Stimulated activated CD8-positive, alpha-beta memory T cell treated with anti-CD3 and anti-CD28 coated beads, Interleukin-2, amount 100 ng/mL, for 1 hour (primary cell): ENCODE measurements at regions not wholly inside any gene's neighbourhood (a gene's known extent, or its start where the extent isn't known, plus 50 kb on each side); places are given as distances from the start of the nearest gene placed in this dataset.
"Not testable (repeated sequence)": the region's sequence is repeated elsewhere in the genome, so short reads cannot be mapped to it uniquely, and the experiment has no call there.

Source experiments
- DNase-seq, 2 donors: peaks; one replicate each; pipeline ENCODE4 v3.0.0-alpha.2; 2020; ENCODE audit warnings: low read depth in 2 of 2

GRCh38 chrX:1103360-1103759, 109.1 kb downstream of the CRLF2 start:
- DNase-seq = no peak

DNA sequence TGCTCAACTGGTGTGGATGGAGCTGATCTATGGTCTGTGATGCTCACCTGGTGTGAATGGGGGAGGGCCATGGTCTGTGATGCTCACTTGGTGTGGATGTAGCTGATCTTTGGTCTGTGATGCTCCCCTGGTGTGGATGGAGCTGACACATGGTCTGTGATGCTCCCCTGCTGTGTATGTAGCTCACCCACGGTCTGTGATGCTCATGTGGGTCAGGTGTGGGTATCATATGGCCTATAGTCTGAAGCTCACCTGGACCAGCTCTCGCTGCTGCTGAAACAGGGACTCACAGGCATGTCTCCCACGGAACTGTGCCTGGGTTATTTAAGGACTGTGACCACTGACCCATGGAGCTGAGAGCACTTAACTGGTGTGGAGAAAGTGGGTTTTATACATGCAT, 109.7 kb downstream of the CRLF2 start:
- no peak for DNase-seq

DNA sequence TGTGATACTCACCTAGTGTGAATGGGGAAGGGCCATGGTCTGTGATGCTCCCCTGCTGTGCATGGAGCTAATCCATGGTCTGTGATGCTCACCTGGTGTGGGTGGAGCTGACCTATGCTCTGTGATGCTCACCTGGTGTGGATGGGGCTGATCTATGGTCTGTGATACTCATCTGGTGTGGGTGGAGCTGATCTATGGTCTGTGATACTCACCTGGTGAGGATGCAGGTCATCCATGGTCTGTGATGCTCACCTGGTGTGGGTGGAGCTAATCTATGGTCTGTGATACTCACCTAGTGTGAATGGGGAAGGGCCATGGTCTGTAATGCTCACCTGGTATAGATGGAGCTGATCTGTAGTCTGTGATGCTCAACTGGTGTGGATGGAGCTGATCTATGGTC, 110.2 kb downstream of the CRLF2 start:
- DNase-seq = not testable (repeated sequence)

GRCh38 chrX:1099146-1099770, 113.2 kb downstream of the CRLF2 start:
- no peak for DNase-seq

DNA sequence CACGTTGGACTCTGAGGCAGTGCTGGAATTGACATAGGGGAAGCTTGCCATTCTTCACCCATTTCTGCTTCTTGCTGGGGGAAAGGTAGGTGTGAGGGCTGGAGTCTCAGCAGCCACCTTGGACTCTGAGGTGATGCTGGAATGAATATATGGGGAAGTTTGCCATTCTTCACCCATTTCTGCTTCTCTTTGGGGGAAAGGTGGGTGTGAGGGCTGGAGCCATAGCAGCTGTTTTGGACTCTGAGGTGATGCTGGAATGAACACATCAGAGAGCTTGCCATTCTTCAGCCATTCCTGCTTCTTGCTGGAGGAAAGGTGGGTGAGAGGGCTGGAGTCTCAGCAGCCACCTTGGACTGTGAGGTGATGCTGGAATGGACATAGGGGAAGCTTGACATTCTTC, 115.1 kb downstream of the CRLF2 start:
- DNase-seq = no peak

DNA sequence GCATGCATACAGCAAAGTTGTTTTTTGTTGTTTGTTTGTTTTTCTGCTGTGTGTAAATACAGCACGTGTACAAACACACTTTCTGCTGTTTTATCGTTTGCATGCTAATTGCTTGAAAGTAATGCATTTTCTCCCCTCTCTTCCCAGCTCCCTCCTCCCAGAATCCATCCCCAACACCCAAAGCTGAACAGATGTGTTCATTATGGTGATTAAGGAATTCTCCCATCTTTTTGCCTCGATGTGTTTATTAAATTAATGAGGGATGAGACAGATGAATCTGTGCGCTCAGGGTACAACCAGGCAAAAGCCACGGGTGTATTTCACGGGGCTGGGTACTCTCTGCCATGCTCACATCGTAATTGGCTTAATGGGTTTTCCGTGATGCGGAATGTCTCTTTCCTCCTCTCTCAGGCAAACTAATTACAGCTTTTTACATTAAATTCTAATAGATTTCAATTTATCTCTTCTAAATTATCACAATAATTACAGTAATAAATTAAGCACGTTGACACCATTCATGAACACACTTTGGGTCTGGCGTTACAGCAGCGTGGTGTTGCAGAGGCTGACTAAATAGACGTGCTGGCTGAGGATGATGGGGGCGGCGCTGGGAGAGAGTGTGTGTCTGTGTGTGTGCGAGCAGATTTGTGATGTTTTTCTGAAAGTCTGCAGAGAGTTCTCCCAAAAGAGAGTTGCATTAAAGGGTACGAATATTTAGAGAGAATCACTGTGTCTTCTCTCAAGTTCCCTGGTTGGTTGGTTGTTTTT, 117.7 kb downstream of the CRLF2 start:
- DNase-seq = no peak

DNA sequence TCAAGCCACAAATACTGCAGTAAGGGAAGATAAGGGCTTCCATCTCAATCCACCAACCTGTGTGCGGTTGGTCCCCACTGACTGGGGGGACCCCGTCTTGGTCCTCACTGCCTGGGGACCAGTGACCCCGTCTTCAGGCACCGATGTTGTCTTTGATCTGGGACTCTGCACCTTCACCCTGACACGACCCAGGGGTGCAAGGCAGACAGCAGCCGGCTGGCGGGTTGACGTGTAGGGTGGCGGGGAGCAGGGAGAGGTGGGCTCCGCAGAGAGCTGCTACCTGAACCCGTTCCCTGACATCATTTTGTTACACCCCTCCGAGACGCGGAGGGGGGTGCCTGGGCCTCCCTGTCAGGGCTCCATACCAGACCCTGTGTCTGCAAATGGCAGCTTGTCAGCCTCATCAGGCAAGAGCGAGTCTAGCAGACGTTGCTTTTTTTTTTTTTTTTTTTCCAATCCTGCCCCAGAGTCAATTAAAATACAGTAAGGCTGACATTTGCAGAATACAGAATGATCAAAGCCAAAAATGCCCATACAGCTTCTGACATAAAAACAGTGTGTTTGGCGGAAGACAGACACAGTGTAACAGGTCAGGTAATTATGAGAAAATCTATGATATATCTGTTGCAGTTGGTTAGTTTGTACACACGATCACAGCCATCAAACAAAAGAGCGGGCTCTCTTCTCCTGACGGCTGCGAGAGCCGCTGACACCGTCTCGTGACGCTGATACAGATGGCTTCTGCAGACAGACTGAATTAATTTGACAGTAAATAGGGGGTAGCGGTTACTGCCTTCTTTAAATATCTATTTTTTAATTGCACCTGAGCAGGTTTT, 118.6 kb downstream of the CRLF2 start:
- no peak for DNase-seq

DNA sequence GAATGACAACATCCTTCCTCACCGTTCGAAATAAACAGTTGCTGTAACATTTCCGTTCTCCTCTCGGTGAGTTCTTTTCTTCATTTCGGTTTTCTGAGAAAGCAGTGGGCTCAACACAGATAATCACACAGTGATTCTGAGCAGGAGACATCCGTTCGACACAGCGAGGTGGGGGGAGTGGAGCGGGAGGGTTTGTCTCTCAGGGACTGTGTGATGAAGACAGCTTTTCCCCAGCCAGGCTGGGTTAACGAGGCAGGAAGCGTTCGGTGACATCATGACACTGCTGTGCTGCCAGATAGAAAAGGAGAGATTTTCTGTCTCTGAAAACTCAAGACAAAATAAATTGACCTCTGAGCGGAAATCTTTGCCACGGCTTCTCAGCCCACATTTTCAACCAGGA, 119.3 kb downstream of the CRLF2 start:
- peak; percentile 3 to 7 for DNase-seq

DNA sequence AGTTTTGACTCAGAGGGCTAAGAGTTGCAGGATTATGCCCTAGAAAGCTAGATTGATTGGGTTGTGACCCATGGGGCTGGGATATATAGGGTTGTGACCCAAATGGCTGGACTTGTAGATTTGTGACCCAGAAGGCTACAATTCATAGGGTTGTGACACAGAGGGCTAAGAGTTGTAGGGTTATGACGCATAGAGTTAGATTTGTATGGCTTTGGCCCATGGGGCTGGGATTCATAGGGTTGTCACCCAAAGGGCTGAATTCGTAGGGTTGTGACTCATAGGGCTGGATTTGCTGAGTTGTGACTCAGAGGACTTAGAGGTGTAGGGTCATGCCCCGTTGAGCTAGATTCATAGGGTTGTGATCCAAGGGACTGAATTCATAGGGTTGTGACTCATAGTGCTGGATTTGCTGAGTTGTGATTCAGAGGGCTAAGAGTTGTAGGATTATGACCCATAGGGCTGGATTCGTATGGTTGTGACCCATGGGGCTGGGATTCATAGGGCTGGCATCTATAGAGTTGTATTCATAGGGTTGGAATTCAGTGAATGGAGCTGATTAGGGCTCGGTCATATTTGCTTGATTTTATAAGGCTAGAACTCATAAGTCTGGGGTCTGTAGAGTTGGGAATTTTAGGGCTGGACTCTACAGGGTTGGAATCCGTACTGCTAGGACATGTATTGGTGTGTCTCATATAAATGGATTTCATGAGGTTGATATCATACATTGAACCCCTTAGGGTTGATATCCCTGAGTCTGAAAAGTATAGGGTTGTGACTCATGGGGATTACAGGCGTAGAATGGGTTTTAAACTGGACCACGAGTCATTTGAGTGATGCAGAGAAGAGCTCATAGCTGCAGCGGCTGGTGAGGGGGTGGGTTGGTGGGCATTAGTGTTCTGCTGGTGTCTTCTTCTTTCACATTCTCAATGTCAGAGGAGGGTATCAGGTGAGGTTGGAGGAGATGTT, 125.7 kb downstream of the CRLF2 start:
- no peak for DNase-seq

- not testable (repeated sequence) for DNase-seq
Observed at GRCh38 chrX:1085871-1086270, 126.6 kb downstream of the CRLF2 start.

DNA sequence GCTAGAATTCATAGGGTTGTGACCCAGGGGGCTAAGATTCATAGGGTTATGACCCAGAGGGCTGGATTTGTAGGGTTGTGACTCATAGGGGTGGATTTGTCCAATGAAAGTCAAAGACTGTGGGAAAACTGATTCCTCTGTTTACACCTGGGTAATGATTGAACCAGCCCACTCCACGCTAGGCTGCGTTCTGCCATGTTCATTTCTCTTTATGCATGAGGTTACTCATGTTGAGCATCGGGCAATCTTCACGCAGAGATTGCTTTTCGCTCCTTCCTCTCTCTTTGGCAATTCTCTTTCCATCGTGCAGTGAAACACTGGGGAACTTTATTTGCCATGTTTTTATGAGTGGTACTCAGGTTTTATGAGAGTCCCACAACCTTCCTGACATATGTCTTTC, 127.8 kb downstream of the CRLF2 start:
- DNase-seq = no peak

DNA sequence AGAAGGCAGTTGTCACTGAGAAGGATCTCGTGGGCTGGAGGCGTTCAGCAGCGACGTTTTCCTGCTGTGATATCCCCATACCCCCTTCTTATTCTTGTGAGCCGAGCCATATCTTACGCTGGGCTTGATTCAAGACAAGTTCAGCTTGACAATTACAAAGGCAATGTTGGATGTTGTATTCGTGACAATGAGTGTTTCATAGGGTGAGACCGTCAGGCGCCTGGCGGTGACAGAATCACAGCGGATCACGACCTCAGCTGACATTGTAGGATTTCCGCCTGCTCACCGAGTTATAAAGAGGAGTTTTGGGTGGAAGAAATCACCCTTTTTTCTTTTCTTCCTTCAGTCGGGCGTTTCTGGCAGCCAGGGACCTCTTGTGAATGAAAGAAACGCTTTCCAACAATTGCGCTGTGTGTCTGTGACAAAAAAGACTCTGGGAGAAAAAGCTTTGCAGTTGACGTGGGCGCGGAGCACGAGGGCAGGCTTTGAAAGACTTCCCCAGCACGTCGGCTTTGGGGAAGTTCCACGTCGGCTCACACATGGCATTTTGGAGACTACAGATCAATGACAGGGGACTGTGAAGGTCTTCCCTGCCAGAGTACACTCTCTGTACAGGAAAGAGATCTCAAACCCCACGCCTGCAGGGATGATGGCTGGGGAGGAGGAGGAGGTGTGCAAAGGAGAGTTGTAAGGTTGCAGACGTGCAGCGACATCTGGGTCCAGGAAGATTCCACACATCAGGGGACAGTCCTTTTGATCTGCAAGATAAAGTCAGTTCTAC, 135.4 kb downstream of the CRLF2 start:
- no peak for DNase-seq

DNA sequence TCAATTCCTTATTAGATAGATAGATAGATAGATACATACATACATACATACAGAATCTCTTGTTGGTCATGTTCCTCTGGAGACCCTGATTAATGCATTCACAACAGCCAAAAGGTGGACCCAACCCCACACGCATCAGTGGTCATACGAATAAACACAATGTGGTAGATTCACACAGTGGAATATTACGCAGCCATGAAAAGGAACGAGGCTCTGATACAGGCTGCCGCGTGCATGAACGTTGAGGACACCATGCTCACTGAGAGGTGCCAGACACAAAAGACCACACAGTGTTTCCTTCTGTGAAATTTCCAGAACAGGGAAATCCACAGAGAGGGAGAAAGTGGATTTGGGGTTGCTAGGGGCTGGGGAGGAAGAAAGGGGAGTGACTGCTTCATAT, 136.7 kb downstream of the CRLF2 start:
- DNase-seq = no peak

GRCh38 chrX:1075156-1075555, 137.3 kb downstream of the CRLF2 start:
- DNase-seq = no peak

- DNase-seq = no peak
Observed at GRCh38 chrX:1074755-1075154, 137.7 kb downstream of the CRLF2 start.

DNA sequence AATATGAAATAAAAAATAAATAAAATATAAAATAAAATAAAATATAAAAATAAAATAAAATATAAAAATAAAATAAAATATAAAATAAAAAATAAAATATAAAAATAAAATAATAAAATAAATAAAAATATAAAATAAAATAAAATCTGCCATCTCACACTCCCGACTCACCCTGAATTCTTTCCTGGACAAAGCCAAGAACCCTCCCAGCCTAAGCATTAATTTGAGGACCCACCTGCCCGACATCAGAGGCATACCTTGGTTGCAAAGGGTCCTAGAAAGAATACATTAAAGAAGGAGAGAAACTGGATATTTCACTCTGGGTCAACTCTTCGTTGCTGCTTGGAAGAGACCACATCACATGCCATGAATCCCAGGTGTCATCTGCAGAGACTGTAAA, 138.3 kb downstream of the CRLF2 start:
- no peak for DNase-seq

DNA sequence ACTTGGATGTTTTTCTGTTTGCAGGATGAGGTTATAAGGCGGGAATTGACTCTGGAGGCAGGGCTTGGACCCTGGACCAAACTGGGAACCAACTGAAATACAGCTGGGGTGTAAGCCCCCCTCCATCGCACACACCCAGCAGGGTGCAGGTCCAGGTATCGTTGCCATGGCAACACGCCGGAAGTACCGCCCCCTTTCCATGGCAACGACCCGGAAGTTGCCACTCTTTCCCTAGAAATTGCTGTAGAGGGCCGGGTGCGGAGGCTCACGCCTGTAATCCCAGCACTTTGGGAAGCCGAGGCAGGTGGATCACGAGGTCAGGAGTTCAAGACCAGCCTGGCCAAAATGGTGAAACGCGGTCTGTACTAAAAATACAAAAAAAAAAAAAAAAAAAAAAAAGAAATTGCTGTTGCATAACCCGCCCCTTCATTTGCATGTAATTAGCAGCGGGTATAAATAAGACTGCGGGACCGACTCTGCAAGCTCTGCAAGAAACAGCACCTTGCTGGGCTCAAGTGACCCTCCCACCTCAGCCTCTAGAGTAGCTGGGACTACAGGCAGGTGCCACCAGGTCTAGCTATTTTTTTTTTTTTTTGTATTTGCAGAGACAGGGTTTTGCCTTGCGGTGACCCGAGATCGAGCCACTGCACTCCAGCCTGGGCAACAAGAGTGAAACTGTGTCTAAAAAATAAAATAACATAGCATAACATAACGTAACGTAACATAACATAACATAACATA, 139.6 kb downstream of the CRLF2 start:
- no peak for DNase-seq

- no peak for DNase-seq
Observed at GRCh38 chrX:1071351-1071750, 141.1 kb downstream of the CRLF2 start.

GRCh38 chrX:1062351-1062750, 150.1 kb downstream of the CRLF2 start:
- DNase-seq = no peak

GRCh38 chrX:1060562-1060960, 151.9 kb downstream of the CRLF2 start:
- no peak for DNase-seq
